HG02981 (cell line): ENCODE measurements at regions not wholly inside any gene's neighbourhood (a gene's known extent, or its start where the extent isn't known, plus 50 kb on each side); places are given as distances from the start of the nearest gene placed in this dataset.
"Not testable (repeated sequence)": the region's sequence is repeated elsewhere in the genome, so short reads cannot be mapped to it uniquely, and the experiment has no call there.

Source experiments
- ATAC-seq: cut with Tn5 transposase; IDR thresholded peaks from one replicate; pipeline ENCODE4 v1.9.1; 2021; ENCODE audit warnings: mild to moderate bottlenecking, moderate library complexity; ENCODE audit not compliant: unreplicated experiment

GRCh38 chr19:28466107-28467045 lies 746.6 kb downstream of the UQCRFS1 start:
- ATAC-seq = no peak

- no peak for ATAC-seq
These were observed 747.4 kb downstream of the UQCRFS1 start for GRCh38 chr19:28465371-28466086.

GRCh38 chr19:28463493-28464053 lies 749.4 kb downstream of the UQCRFS1 start:
- ATAC-seq = no peak

GRCh38 chr19:28457620-28458019 lies 755.3 kb downstream of the UQCRFS1 start:
- ATAC-seq = no peak

GRCh38 chr19:28456708-28457320 lies 756.1 kb downstream of the UQCRFS1 start:
- ATAC-seq = no peak

GRCh38 chr19:28456252-28456651 lies 756.7 kb downstream of the UQCRFS1 start:
- ATAC-seq = no peak

- no peak for ATAC-seq
These were observed 758.9 kb downstream of the UQCRFS1 start for GRCh38 chr19:28454083-28454482.

- ATAC-seq = no peak
These were observed 759.5 kb downstream of the UQCRFS1 start for GRCh38 chr19:28453420-28453819.

GRCh38 chr19:28449803-28450202 lies 763.1 kb downstream of the UQCRFS1 start:
- no peak for ATAC-seq

GRCh38 chr19:28446511-28446910 lies 766.4 kb downstream of the UQCRFS1 start:
- no peak for ATAC-seq

- ATAC-seq = no peak
These were observed 767.1 kb downstream of the UQCRFS1 start for GRCh38 chr19:28445826-28446225.

- no peak for ATAC-seq
These were observed 768.6 kb downstream of the UQCRFS1 start for GRCh38 chr19:28444362-28444761.

GRCh38 chr19:28443361-28443760 lies 769.6 kb downstream of the UQCRFS1 start:
- ATAC-seq = no peak

- ATAC-seq = no peak
These were observed 775.3 kb downstream of the UQCRFS1 start for GRCh38 chr19:28437390-28438346.

GRCh38 chr19:28436320-28436719 lies 776.6 kb downstream of the UQCRFS1 start:
- ATAC-seq = no peak

- no peak for ATAC-seq
These were observed 777.2 kb downstream of the UQCRFS1 start for GRCh38 chr19:28435551-28436271.

GRCh38 chr19:28434794-28435193 lies 778.2 kb downstream of the UQCRFS1 start:
- ATAC-seq = not testable (repeated sequence)

- not testable (repeated sequence) for ATAC-seq
These were observed 778.6 kb downstream of the UQCRFS1 start for GRCh38 chr19:28434365-28434764.

- not testable (repeated sequence) for ATAC-seq
These were observed 779.8 kb downstream of the UQCRFS1 start for GRCh38 chr19:28433166-28433565.
